MM.1S (cell line): ENCODE measurements at regions not wholly inside any gene's neighbourhood (a gene's known extent, or its start where the extent isn't known, plus 50 kb on each side); places are given as distances from the start of the nearest gene placed in this dataset.

Source experiments
- DNase-seq: peaks from one replicate; pipeline ENCODE4 v3.0.0-alpha.2; 2015
- H2AFZ ChIP-seq: fragments of 300-600 bp; sonication (generic); 2 replicates; pipeline ENCODE4 v1.6.0; 2016; ENCODE audit warnings: antibody characterized with exemption, low read length
- H3F3A ChIP-seq: fragments of 300-600 bp; sonication (generic); 2 replicates; pipeline ENCODE4 v1.6.1; 2016; ENCODE audit warnings: mild to moderate bottlenecking, antibody characterized with exemption, low read length, moderate library complexity, mixed read lengths; ENCODE audit not compliant: insufficient read depth
- H3K27ac ChIP-seq: fragments of 300-600 bp; sonication (generic); 2 replicates; pipeline ENCODE4 v1.5.1; 2016; ENCODE audit warnings: mild to moderate bottlenecking, low read length
- H3K27me3 ChIP-seq: fragments of 300-600 bp; sonication (generic); replicated peaks from 2 replicates; pipeline ENCODE4 v1.6.0; 2016; ENCODE audit warnings: low read length; ENCODE audit not compliant: insufficient read depth
- H3K36me3 ChIP-seq: fragments of 300-600 bp; sonication (generic); replicated peaks from 2 replicates; pipeline ENCODE4 v1.6.1; 2016; ENCODE audit warnings: mild to moderate bottlenecking, low read length, mixed read lengths; ENCODE audit not compliant: insufficient read depth
- H3K4me1 ChIP-seq: fragments of 300-600 bp; sonication (generic); 2 replicates; pipeline ENCODE4 v1.6.1; 2016; ENCODE audit warnings: low read length, mixed read lengths
- H3K4me2 ChIP-seq: fragments of 300-600 bp; sonication (generic); 2 replicates; pipeline ENCODE4 v1.6.0; 2016; ENCODE audit warnings: low read depth, low read length
- H3K4me3 ChIP-seq: fragments of 300-600 bp; sonication (generic); 2 replicates; pipeline ENCODE4 v1.5.1; 2016; ENCODE audit warnings: low read length, mixed read lengths
- H3K79me2 ChIP-seq: fragments of 300-600 bp; sonication (generic); 2 replicates; pipeline ENCODE4 v1.6.1; 2016; ENCODE audit warnings: mixed run types, low read length, mixed read lengths
- H3K9ac ChIP-seq: fragments of 300-600 bp; sonication (generic); 2 replicates; pipeline ENCODE4 v1.6.1; 2016; ENCODE audit warnings: low read length, mixed read lengths
- H3K9me2 ChIP-seq: fragments of 300-600 bp; sonication (generic); replicated peaks from 2 replicates; pipeline ENCODE4 v1.6.1; 2016; ENCODE audit warnings: mild to moderate bottlenecking, low read length, mixed read lengths; ENCODE audit not compliant: insufficient read depth
- H3K9me3 ChIP-seq: fragments of 300-600 bp; sonication (generic); replicated peaks from 2 replicates; pipeline ENCODE4 v1.6.1; 2016; ENCODE audit warnings: mild to moderate bottlenecking, low read length, mixed read lengths; ENCODE audit not compliant: insufficient read depth
- H4K20me1 ChIP-seq: fragments of 300-600 bp; sonication (generic); 2 replicates; pipeline ENCODE4 v1.6.1; 2016; ENCODE audit warnings: mild to moderate bottlenecking, low read length, moderate library complexity, mixed read lengths; ENCODE audit not compliant: insufficient read depth
- EZH2 ChIP-seq: fragments of 300-600 bp; sonication (generic); optimal IDR thresholded peaks from 2 replicates; pipeline ENCODE3; 2017; ENCODE audit warnings: low read depth, mild to moderate bottlenecking, antibody characterized with exemption, low read length, mixed read lengths
- EZH2phosphoT487 ChIP-seq: fragments of 300-600 bp; sonication (generic); IDR thresholded peaks from 2 replicates; pipeline ENCODE4 v1.6.1; 2018; ENCODE audit warnings: antibody characterized with exemption, low read length
- TF ChIP-seq, protein P1 (sequence below): fragments of 300-600 bp; sonication (generic); IDR thresholded peaks from 2 replicates; pipeline ENCODE4 v1.5.1; 2016; ENCODE audit warnings: antibody characterized with exemption, low read length, mixed read lengths

DNA sequence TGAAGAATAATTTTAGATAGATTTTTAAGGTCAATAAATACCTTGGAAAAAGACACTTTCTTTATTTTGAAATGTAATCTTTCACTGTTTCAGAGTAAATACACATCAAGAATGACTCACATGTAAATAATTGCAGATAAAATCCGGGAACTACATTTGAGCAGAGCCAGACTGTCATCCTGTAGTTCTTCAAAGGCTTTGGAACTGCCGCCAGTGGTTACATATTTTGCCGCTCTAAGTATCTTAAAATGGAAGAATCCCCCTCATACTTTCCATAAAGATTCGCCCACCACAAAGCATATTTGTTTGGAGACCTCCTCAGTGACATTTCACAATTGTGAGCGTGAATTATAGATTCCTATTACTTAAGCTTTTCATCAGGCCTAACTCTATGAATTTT lies 607.8 kb upstream of the ZFP42 start:
- Histone ChIP-seq H4K20me1 (no peaks in the 10 kb centered on the region), H3K9ac (no peak overlapping the region), H3K4me2 (no peak overlapping the region), H3K27ac (no peak overlapping the region), H3K4me3 (no peak overlapping the region), H2AFZ (no peak overlapping the region), H3K36me3 (no peaks in the 10 kb centered on the region), H3K9me2 (no peaks in the 10 kb centered on the region), H3K27me3 (no peaks in the 10 kb centered on the region), H3K9me3 (no peaks in the 10 kb centered on the region), H3K79me2 (no peaks in the 10 kb centered on the region), H3F3A (no peaks in the 10 kb centered on the region), H3K4me1 (no peaks in the 10 kb centered on the region)
- no peak for DNase-seq
- TF ChIP-seq, protein P1, sequence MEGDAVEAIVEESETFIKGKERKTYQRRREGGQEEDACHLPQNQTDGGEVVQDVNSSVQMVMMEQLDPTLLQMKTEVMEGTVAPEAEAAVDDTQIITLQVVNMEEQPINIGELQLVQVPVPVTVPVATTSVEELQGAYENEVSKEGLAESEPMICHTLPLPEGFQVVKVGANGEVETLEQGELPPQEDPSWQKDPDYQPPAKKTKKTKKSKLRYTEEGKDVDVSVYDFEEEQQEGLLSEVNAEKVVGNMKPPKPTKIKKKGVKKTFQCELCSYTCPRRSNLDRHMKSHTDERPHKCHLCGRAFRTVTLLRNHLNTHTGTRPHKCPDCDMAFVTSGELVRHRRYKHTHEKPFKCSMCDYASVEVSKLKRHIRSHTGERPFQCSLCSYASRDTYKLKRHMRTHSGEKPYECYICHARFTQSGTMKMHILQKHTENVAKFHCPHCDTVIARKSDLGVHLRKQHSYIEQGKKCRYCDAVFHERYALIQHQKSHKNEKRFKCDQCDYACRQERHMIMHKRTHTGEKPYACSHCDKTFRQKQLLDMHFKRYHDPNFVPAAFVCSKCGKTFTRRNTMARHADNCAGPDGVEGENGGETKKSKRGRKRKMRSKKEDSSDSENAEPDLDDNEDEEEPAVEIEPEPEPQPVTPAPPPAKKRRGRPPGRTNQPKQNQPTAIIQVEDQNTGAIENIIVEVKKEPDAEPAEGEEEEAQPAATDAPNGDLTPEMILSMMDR: no peak
- TF ChIP-seq EZH2 (no peak), EZH2phosphoT487 (no peak)

DNA sequence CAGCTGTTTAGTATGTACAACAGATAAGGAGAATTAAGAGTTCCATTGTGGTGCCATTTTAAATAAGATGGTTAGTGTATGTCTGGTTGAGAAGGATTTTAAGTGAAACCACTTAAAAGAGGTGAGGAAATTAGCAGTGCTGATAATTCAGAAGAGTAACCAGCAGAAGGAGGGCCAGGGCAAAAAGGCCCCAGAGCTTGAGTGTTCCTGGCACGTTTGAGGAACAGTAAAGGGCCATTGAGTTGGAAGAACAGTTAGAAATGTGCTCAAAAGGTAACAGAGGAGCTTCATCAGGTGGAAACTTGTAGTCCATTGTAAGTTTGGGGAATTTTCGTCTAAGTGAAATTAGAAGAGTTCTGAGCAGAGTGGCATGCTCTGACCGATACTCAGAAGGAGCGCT lies 606.2 kb upstream of the ZFP42 start:
- H3K9ac ChIP-seq: no peak overlapping the region
- H3K27me3 ChIP-seq: no peaks in the 10 kb centered on the region
- H3K36me3 ChIP-seq: no peaks in the 10 kb centered on the region
- H4K20me1 ChIP-seq: no peaks in the 10 kb centered on the region
- H3K27ac ChIP-seq: no peak overlapping the region
- H3K9me3 ChIP-seq: no peaks in the 10 kb centered on the region
- no peak overlapping the region for H3K4me3 ChIP-seq
- no peaks in the 10 kb centered on the region for H3F3A ChIP-seq
- TF ChIP-seq EZH2phosphoT487 (no peak), EZH2 (no peak)
- TF ChIP-seq, protein P1: no peak
- H3K79me2 ChIP-seq: no peaks in the 10 kb centered on the region
- no peak overlapping the region for H3K4me2 ChIP-seq
- H2AFZ ChIP-seq: no peak overlapping the region
- H3K4me1 ChIP-seq: no peaks in the 10 kb centered on the region
- no peaks in the 10 kb centered on the region for H3K9me2 ChIP-seq
- no peak for DNase-seq

DNA sequence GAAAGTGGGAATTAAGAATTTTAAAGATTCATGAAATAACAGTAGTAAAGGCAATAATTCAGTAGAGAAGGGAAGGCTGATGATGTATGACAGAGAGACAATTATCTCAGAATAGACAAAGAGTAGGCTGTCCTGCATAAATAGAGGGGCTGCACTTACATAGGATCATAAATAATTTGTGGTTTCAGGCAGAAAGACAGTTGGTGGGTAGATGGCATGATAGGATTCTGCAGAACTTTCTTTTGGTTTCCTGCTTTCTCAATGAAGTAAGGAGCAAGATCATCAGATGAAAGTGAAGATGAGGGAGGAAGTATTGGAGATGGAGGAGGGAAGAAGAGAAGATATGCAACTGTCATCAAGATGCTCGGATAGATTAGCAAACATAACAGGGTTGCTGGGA lies 604.9 kb upstream of the ZFP42 start:
- no peaks in the 10 kb centered on the region for H3K9me2 ChIP-seq
- TF ChIP-seq EZH2 (no peak), EZH2phosphoT487 (no peak)
- TF ChIP-seq, protein P1: no peak
- H3K9me3 ChIP-seq: no peaks in the 10 kb centered on the region
- H3K4me1 ChIP-seq: no peaks in the 10 kb centered on the region
- no peak overlapping the region for H2AFZ ChIP-seq
- no peak for DNase-seq
- no peak overlapping the region for H3K4me3 ChIP-seq
- H3F3A ChIP-seq: no peaks in the 10 kb centered on the region
- no peaks in the 10 kb centered on the region for H4K20me1 ChIP-seq
- no peaks in the 10 kb centered on the region for H3K27me3 ChIP-seq
- no peak overlapping the region for H3K9ac ChIP-seq
- no peak overlapping the region for H3K4me2 ChIP-seq
- H3K36me3 ChIP-seq: no peaks in the 10 kb centered on the region
- H3K79me2 ChIP-seq: no peaks in the 10 kb centered on the region
- H3K27ac ChIP-seq: no peak overlapping the region
